ENCODE measurements at regions not wholly inside any gene's neighbourhood (a gene's known extent, or its start where the extent isn't known, plus 50 kb on each side); places are given as distances from the start of the nearest gene placed in this dataset.
A peak's percentile ranks its signal among the peaks of the same experiment; 100 is the strongest.
"Not testable (repeated sequence)": the region's sequence is repeated elsewhere in the genome, so short reads cannot be mapped to it uniquely, and the experiment has no call there.

- CTCF ChIA-PET; H3K36me3 ChIP-seq (ENCODE audit: insufficient read depth, low read length); POLR2A ChIA-PET; DNase-seq; H3K27ac Mint-ChIP-seq; H3K9me3 ChIP-seq (ENCODE audit: low read length); H3K4me1 Mint-ChIP-seq; H3K36me3 Mint-ChIP-seq; H3K27me3 Mint-ChIP-seq; H3K27ac ChIP-seq (ENCODE audit: low read depth, low read length); H3K4me1 ChIP-seq (ENCODE audit: insufficient read depth, low read length); H3K27me3 ChIP-seq (ENCODE audit: insufficient read depth, low read length, poor library complexity, severe bottlenecking); H3K4me3 ChIP-seq (ENCODE audit: low read length); H3K4me3 Mint-ChIP-seq: not testable (repeated sequence)
- peaks cover 19 to 47% (median 27%) of the 10 kb centered on the region in 5 donors for H3K9me3 Mint-ChIP-seq
Measured at GRCh38 chr12:34309806-34310804, 287.8 kb downstream of the ALG10 start.

- Histone ChIP-seq H3K9me3 (ENCODE audit: low read length) (no peaks in the 10 kb centered on the region), H3K36me3 (ENCODE audit: insufficient read depth, low read length) (no peaks in the 10 kb centered on the region), H3K27me3 (ENCODE audit: insufficient read depth, low read length, poor library complexity, severe bottlenecking) (no peaks in the 10 kb centered on the region), H3K4me1 (ENCODE audit: insufficient read depth, low read length) (no peaks in the 10 kb centered on the region), H3K27ac (ENCODE audit: low read depth, low read length) (no peak overlapping the region), H3K4me3 (ENCODE audit: low read length) (no peak overlapping the region)
- Mint-ChIP-seq H3K9me3 (peaks cover 13 to 49% (median 29%) of the 10 kb centered on the region in 5 donors), H3K27ac (no peak overlapping the region), H3K4me1 (no peaks in the 10 kb centered on the region), H3K36me3 (no peaks in the 10 kb centered on the region), H3K27me3 (peaks cover 0 to 4% of the 10 kb centered on the region in 2 donors), H3K4me3 (no peak overlapping the region)
- ChIA-PET CTCF (no interaction called here), POLR2A (no interaction called here)
- DNase-seq, result no peak
Measured at GRCh38 chr12:34311337-34311736, 289.0 kb downstream of the ALG10 start.

- Histone ChIP-seq H3K27ac (ENCODE audit: low read depth, low read length) (no peak overlapping the region), H3K4me3 (ENCODE audit: low read length) (no peak overlapping the region), H3K9me3 (ENCODE audit: low read length) (no peaks in the 10 kb centered on the region), H3K36me3 (ENCODE audit: insufficient read depth, low read length) (no peaks in the 10 kb centered on the region), H3K27me3 (ENCODE audit: insufficient read depth, low read length, poor library complexity, severe bottlenecking) (no peaks in the 10 kb centered on the region), H3K4me1 (ENCODE audit: insufficient read depth, low read length) (no peaks in the 10 kb centered on the region)
- Mint-ChIP-seq H3K4me3 (no peak overlapping the region), H3K27me3 (no peaks in the 10 kb centered on the region), H3K36me3 (no peaks in the 10 kb centered on the region), H3K4me1 (no peaks in the 10 kb centered on the region), H3K9me3 (peaks cover 28 to 37% (median 30%) of the 10 kb centered on the region in 5 donors), H3K27ac (no peak overlapping the region)
- CTCF ChIA-PET, result no interaction called here
- POLR2A ChIA-PET, result no interaction called here
- DNase-seq, result no peak
Measured at GRCh38 chr12:34327671-34328070, 305.4 kb downstream of the ALG10 start.

- H3K27ac ChIP-seq (ENCODE audit: low read depth, low read length), result no peak overlapping the region
- no peaks in the 10 kb centered on the region for H3K36me3 Mint-ChIP-seq
- ChIA-PET POLR2A (no interaction called here), CTCF (no interaction called here)
- no peaks in the 10 kb centered on the region for H3K4me1 Mint-ChIP-seq
- no peaks in the 10 kb centered on the region for H3K4me1 ChIP-seq (ENCODE audit: insufficient read depth, low read length)
- no peaks in the 10 kb centered on the region for H3K27me3 ChIP-seq (ENCODE audit: insufficient read depth, low read length, poor library complexity, severe bottlenecking)
- H3K27ac Mint-ChIP-seq, result no peak overlapping the region
- H3K36me3 ChIP-seq (ENCODE audit: insufficient read depth, low read length), result no peaks in the 10 kb centered on the region
- H3K4me3 ChIP-seq (ENCODE audit: low read length), result no peak overlapping the region
- peaks cover 7 to 21% (median 18%) of the 10 kb centered on the region in 5 donors for H3K9me3 Mint-ChIP-seq
- H3K9me3 ChIP-seq (ENCODE audit: low read length), result no peaks in the 10 kb centered on the region
- no peak overlapping the region for H3K4me3 Mint-ChIP-seq
- H3K27me3 Mint-ChIP-seq, result no peaks in the 10 kb centered on the region
- DNase-seq, result no peak
Measured at GRCh38 chr12:34333337-34333736, 311.0 kb downstream of the ALG10 start.

GRCh38 chr12:34334538-34334937 is 312.2 kb downstream of the ALG10 start:
- H3K9me3 Mint-ChIP-seq, result peaks cover 4 to 17% (median 10%) of the 10 kb centered on the region in 5 donors
- Histone ChIP-seq H3K36me3 (ENCODE audit: insufficient read depth, low read length) (no peaks in the 10 kb centered on the region), H3K4me1 (ENCODE audit: insufficient read depth, low read length) (no peaks in the 10 kb centered on the region), H3K27me3 (ENCODE audit: insufficient read depth, low read length, poor library complexity, severe bottlenecking) (no peaks in the 10 kb centered on the region), H3K4me3 (ENCODE audit: low read length) (no peak overlapping the region), H3K9me3 (ENCODE audit: low read length) (no peaks in the 10 kb centered on the region), H3K27ac (ENCODE audit: low read depth, low read length) (no peak overlapping the region)
- DNase-seq, result no peak
- no peaks in the 10 kb centered on the region for H3K27me3 Mint-ChIP-seq
- ChIA-PET CTCF (no interaction called here), POLR2A (no interaction called here)
- H3K36me3 Mint-ChIP-seq, result no peaks in the 10 kb centered on the region
- no peaks in the 10 kb centered on the region for H3K4me1 Mint-ChIP-seq
- no peak overlapping the region for H3K27ac Mint-ChIP-seq
- no peak overlapping the region for H3K4me3 Mint-ChIP-seq

- H3K27ac Mint-ChIP-seq, result no peak overlapping the region
- no peaks in the 10 kb centered on the region for H3K4me1 ChIP-seq (ENCODE audit: insufficient read depth, low read length)
- H3K27ac ChIP-seq (ENCODE audit: low read depth, low read length), result no peak overlapping the region
- H3K36me3 ChIP-seq (ENCODE audit: insufficient read depth, low read length), result no peaks in the 10 kb centered on the region
- no peaks in the 10 kb centered on the region for H3K27me3 Mint-ChIP-seq
- no peak overlapping the region for H3K4me3 Mint-ChIP-seq
- POLR2A ChIA-PET, result no interaction called here
- H3K27me3 ChIP-seq (ENCODE audit: insufficient read depth, low read length, poor library complexity, severe bottlenecking), result no peaks in the 10 kb centered on the region
- H3K36me3 Mint-ChIP-seq, result no peaks in the 10 kb centered on the region
- H3K9me3 ChIP-seq (ENCODE audit: low read length), result no peaks in the 10 kb centered on the region
- CTCF ChIA-PET, result no interaction called here
- no peak overlapping the region for H3K4me3 ChIP-seq (ENCODE audit: low read length)
- DNase-seq, result no peak
- H3K4me1 Mint-ChIP-seq, result no peaks in the 10 kb centered on the region
- peaks cover 0 to 17% (median 9%) of the 10 kb centered on the region in 5 donors for H3K9me3 Mint-ChIP-seq
Measured at GRCh38 chr12:34334953-34335743, 312.9 kb downstream of the ALG10 start.

GRCh38 chr12:34335819-34336262 is 313.5 kb downstream of the ALG10 start:
- no peaks in the 10 kb centered on the region for H3K9me3 ChIP-seq (ENCODE audit: low read length)
- H3K4me1 ChIP-seq (ENCODE audit: insufficient read depth, low read length), result no peaks in the 10 kb centered on the region
- Mint-ChIP-seq H3K27ac (no peak overlapping the region), H3K4me1 (no peaks in the 10 kb centered on the region), H3K9me3 (peaks cover 0 to 23% (median 11%) of the 10 kb centered on the region in 5 donors), H3K36me3 (no peaks in the 10 kb centered on the region), H3K4me3 (peak overlapping the region in 1 of 7 donors; percentile 78), H3K27me3 (no peaks in the 10 kb centered on the region)
- no peak overlapping the region for H3K4me3 ChIP-seq (ENCODE audit: low read length)
- CTCF ChIA-PET, result no interaction called here
- POLR2A ChIA-PET, result no interaction called here
- no peak overlapping the region for H3K27ac ChIP-seq (ENCODE audit: low read depth, low read length)
- no peak for DNase-seq
- H3K27me3 ChIP-seq (ENCODE audit: insufficient read depth, low read length, poor library complexity, severe bottlenecking), result no peaks in the 10 kb centered on the region
- H3K36me3 ChIP-seq (ENCODE audit: insufficient read depth, low read length), result no peaks in the 10 kb centered on the region

Data from CD8-positive, alpha-beta memory T cell (primary cell).